Neural cell (in vitro differentiated cells): ENCODE measurements at regions not wholly inside any gene's neighbourhood (a gene's known extent, or its start where the extent isn't known, plus 50 kb on each side); places are given as distances from the start of the nearest gene placed in this dataset.

ENCODE experiments used
- EP300 ChIP-seq: fragments of 450-650 bp; conservative IDR thresholded peaks from 2 replicates; pipeline ENCODE4 v1.6.1; 2014; ENCODE audit warnings: antibody characterized with exemption, mild to moderate bottlenecking, moderate library complexity; ENCODE audit not compliant: poor library complexity, severe bottlenecking
- POLR2AphosphoS5 ChIP-seq: IDR thresholded peaks from 2 replicates; pipeline ENCODE4 v1.6.1; 2012
- TF ChIP-seq, protein P1 (sequence below): fragments of 450-650 bp; IDR thresholded peaks from 2 replicates; pipeline ENCODE4 v1.5.1; 2014; ENCODE audit warnings: antibody characterized with exemption, mild to moderate bottlenecking, moderate library complexity; ENCODE audit not compliant: poor library complexity, severe bottlenecking
- TF ChIP-seq, protein P2 (sequence below): IDR thresholded peaks from 2 replicates; pipeline ENCODE4 v1.6.1; 2012; ENCODE audit warnings: borderline replicate concordance

DNA sequence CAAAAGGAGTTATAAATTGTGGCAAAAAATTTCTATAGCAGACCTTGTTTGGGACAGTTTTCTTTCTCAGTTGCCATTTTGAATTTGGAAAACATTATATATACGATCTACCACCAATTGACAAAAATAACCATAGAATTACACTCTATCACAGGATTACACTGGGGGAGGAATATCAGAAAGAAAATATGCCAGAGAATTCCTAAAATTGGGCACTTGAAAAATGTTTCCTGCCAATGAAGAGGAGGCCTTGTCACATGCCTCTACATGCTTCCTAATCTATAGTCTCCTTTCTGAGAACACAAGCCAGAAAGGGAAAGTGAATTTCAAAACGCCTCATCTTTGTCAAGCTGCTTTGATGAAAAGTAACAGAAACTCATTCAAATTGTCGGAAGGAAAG lies 78.5 kb upstream of the DNAH5 start:
- TF ChIP-seq, protein P1, sequence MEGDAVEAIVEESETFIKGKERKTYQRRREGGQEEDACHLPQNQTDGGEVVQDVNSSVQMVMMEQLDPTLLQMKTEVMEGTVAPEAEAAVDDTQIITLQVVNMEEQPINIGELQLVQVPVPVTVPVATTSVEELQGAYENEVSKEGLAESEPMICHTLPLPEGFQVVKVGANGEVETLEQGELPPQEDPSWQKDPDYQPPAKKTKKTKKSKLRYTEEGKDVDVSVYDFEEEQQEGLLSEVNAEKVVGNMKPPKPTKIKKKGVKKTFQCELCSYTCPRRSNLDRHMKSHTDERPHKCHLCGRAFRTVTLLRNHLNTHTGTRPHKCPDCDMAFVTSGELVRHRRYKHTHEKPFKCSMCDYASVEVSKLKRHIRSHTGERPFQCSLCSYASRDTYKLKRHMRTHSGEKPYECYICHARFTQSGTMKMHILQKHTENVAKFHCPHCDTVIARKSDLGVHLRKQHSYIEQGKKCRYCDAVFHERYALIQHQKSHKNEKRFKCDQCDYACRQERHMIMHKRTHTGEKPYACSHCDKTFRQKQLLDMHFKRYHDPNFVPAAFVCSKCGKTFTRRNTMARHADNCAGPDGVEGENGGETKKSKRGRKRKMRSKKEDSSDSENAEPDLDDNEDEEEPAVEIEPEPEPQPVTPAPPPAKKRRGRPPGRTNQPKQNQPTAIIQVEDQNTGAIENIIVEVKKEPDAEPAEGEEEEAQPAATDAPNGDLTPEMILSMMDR: no peak
- TF ChIP-seq POLR2AphosphoS5: no peak
- TF ChIP-seq, protein P2, sequence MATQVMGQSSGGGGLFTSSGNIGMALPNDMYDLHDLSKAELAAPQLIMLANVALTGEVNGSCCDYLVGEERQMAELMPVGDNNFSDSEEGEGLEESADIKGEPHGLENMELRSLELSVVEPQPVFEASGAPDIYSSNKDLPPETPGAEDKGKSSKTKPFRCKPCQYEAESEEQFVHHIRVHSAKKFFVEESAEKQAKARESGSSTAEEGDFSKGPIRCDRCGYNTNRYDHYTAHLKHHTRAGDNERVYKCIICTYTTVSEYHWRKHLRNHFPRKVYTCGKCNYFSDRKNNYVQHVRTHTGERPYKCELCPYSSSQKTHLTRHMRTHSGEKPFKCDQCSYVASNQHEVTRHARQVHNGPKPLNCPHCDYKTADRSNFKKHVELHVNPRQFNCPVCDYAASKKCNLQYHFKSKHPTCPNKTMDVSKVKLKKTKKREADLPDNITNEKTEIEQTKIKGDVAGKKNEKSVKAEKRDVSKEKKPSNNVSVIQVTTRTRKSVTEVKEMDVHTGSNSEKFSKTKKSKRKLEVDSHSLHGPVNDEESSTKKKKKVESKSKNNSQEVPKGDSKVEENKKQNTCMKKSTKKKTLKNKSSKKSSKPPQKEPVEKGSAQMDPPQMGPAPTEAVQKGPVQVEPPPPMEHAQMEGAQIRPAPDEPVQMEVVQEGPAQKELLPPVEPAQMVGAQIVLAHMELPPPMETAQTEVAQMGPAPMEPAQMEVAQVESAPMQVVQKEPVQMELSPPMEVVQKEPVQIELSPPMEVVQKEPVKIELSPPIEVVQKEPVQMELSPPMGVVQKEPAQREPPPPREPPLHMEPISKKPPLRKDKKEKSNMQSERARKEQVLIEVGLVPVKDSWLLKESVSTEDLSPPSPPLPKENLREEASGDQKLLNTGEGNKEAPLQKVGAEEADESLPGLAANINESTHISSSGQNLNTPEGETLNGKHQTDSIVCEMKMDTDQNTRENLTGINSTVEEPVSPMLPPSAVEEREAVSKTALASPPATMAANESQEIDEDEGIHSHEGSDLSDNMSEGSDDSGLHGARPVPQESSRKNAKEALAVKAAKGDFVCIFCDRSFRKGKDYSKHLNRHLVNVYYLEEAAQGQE: no peak
- no peak for TF ChIP-seq EP300
